OCI-LY7 (cell line): ENCODE measurements at regions not wholly inside any gene's neighbourhood (a gene's known extent, or its start where the extent isn't known, plus 50 kb on each side); places are given as distances from the start of the nearest gene placed in this dataset.

Experiments
- CTCF ChIP-seq: fragments of 200-600 bp; sonication (generic); conservative IDR thresholded peaks from 2 replicates; pipeline ENCODE4 v1.5.1; 2014; ENCODE audit warnings: mild to moderate bottlenecking, antibody characterized with exemption, low read length, moderate library complexity, mixed read lengths
- EZH2phosphoT487 ChIP-seq: fragments of 200-600 bp; sonication (generic); IDR thresholded peaks from 2 replicates; pipeline ENCODE4 v1.6.1; 2018; ENCODE audit warnings: low read depth, borderline replicate concordance, mild to moderate bottlenecking, mixed run types, antibody characterized with exemption, low read length, moderate library complexity, mixed read lengths

DNA sequence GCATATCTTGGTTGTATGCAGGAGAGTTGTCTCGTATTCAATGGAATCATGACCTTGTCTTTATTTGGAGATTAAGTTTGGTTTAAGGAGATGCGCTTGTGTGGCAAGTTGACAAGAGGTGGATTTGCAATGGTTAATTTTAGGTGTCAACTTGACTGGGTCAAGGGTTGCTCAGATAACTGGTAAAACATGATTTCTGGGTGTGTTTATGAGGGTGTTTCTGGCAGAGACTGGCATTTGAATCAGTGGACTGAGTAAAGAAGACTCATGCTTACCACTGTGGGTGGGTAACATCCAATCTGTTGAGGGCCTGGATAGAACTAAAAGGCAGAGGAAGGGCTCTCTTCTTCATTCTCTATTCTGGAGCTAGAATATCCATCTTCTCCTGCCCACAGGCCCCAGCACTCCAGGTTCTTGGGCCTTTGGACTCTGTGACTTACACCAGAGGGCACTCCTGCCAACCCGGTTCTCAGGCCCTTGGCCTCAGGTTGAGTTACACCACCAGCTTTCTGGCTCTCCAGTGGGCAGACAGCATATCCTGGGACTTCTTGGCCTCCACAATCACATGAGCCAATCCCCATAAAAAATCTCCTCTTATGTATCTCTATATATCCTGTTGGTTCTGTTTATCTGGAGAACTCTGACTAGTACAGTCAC lies 141.5 kb upstream of the ARID2 start:
- TF ChIP-seq EZH2phosphoT487 (no peak), CTCF (no peak)
